Vagina (tissue), 2 donors: ENCODE measurements at regions not wholly inside any gene's neighbourhood (a gene's known extent, or its start where the extent isn't known, plus 50 kb on each side); places are given as distances from the start of the nearest gene placed in this dataset.
A peak's percentile ranks its signal among the peaks of the same experiment; 100 is the strongest.

ENCODE experiments used
- CTCF ChIP-seq, 3 experiments: fragments of 450-650 bp in 2 of 3; fragments of 200-600 bp in 1 of 3; sonication (generic) in 1 of 3; IDR thresholded peaks; one replicate each; pipeline ENCODE4 v1.5.1; 2017 to 2019; ENCODE audit warnings: antibody characterized with exemption in 3 of 3, mild to moderate bottlenecking in 2 of 3, moderate library complexity in 2 of 3
- POLR2A ChIP-seq, 2 donors: fragments of 450-650 bp; IDR thresholded peaks; one replicate each; pipeline ENCODE4 v1.6.1; 2017; ENCODE audit warnings: antibody characterized with exemption in 2 of 2, mild to moderate bottlenecking in 2 of 2, moderate library complexity in 2 of 2
- POLR2AphosphoS5 ChIP-seq, 2 donors: sonication (generic); formaldehyde crosslinking; IDR thresholded peaks; one replicate each; pipeline ENCODE4 v1.9.0; 2017; ENCODE audit warnings: antibody characterized with exemption in 2 of 2, mild to moderate bottlenecking in 2 of 2, low read depth in 1 of 2; ENCODE audit not compliant: insufficient read depth in 1 of 2

GRCh38 chr7:66413379-66414114 lies 208.4 kb downstream of the TPST1 start:
- TF ChIP-seq CTCF (IDR thresholded peaks at IDR 0.05) (peak in 2 of 3 experiments; percentile 25 to 27), POLR2A (IDR thresholded peaks at IDR 0.05) (no peak), POLR2AphosphoS5 (IDR thresholded peaks at IDR 0.05; ENCODE audit: insufficient read depth in 1 of 2, low read depth in 1 of 2) (peak in 1 of 2 donors; percentile 51)
